ENCODE measurements at regions not wholly inside any gene's neighbourhood (a gene's known extent, or its start where the extent isn't known, plus 50 kb on each side); places are given as distances from the start of the nearest gene placed in this dataset.

GRCh38 chr2:13660231-13660630 is 943.5 kb downstream of the TRIB2 start:
- CTCF ChIA-PET (ENCODE audit: low intra/inter-chr PET ratio): no interaction called here
- in situ Hi-C loops (cut with MboI): no loop called here
- Histone ChIP-seq H3K36me3 (ENCODE audit: control insufficient read depth, insufficient read depth, low read length) (no peaks in the 10 kb centered on the region), H3K4me2 (ENCODE audit: insufficient read depth, low read length) (no peak overlapping the region), H3K4me1 (replicated peaks in 1 of 2; ENCODE audit: control insufficient read depth in 2 of 2, insufficient read depth in 2 of 2, low read length in 2 of 2) (no peaks in the 10 kb centered on the region), H4K20me1 (replicated peaks; ENCODE audit: control insufficient read depth, insufficient read depth, low read length) (no peaks in the 10 kb centered on the region), H3K27ac (ENCODE audit: extremely low read depth, low read depth, low read length) (no peak overlapping the region), H3K9ac (ENCODE audit: insufficient read depth in 1 of 2, low read depth in 2 of 2, low read length in 2 of 2) (no peak overlapping the region), H3K9me1 (ENCODE audit: control insufficient read depth, insufficient read depth, low read length) (no peaks in the 10 kb centered on the region), H3K4me3 (no peak overlapping the region), H3K79me2 (ENCODE audit: control insufficient read depth, insufficient read depth, low read length) (no peaks in the 10 kb centered on the region), H3K9me3 (replicated peaks; ENCODE audit: control insufficient read depth, insufficient read depth, low read depth, low read length) (no peaks in the 10 kb centered on the region), H2AFZ (ENCODE audit: low read depth, low read length) (no peak overlapping the region), H3K27me3 (ENCODE audit: control insufficient read depth in 2 of 2, insufficient read depth in 2 of 2, low read length in 2 of 2) (no peaks in the 10 kb centered on the region)
- FAIRE-seq (no peak), DNase-seq (ENCODE audit: extremely low read depth in 1 of 4, low spot score in 3 of 4) (no peak), ATAC-seq (no peak)
- no TSS peak for BruUV-seq (replicated peaks)
- no peak for TF ChIP-seq GTF2A2 (tag; IDR thresholded peaks at IDR 0.05)
- 0% methylated on average over 3 of the region's 3 CpGs for WGBS (ENCODE audit: insufficient coverage, low coverage, missing lambda C conversion rate)
- intact Hi-C loops (cut with micrococcal nuclease): no loop called here
- POLR2A ChIA-PET: no interaction called here

GRCh38 chr2:13662055-13662454 is 945.3 kb downstream of the TRIB2 start:
- ATAC-seq (no peak), DNase-seq (ENCODE audit: extremely low read depth in 1 of 4, low spot score in 3 of 4) (no peak), FAIRE-seq (no peak)
- intact Hi-C loops (cut with micrococcal nuclease): no loop called here
- no peaks in the 10 kb centered on the region for H4K20me1 ChIP-seq (replicated peaks; ENCODE audit: control insufficient read depth, insufficient read depth, low read length)
- H3K79me2 ChIP-seq (ENCODE audit: control insufficient read depth, insufficient read depth, low read length): no peaks in the 10 kb centered on the region
- H3K27me3 ChIP-seq (ENCODE audit: control insufficient read depth in 2 of 2, insufficient read depth in 2 of 2, low read length in 2 of 2): no peaks in the 10 kb centered on the region
- no peak overlapping the region for H3K4me3 ChIP-seq
- no peak overlapping the region for H3K27ac ChIP-seq (ENCODE audit: extremely low read depth, low read depth, low read length)
- POLR2A ChIA-PET: no interaction called here
- in situ Hi-C loops (cut with MboI): no loop called here
- BruUV-seq (replicated peaks): no TSS peak
- CTCF ChIA-PET (ENCODE audit: low intra/inter-chr PET ratio): no interaction called here
- no peaks in the 10 kb centered on the region for H3K36me3 ChIP-seq (ENCODE audit: control insufficient read depth, insufficient read depth, low read length)
- no peak overlapping the region for H3K4me2 ChIP-seq (ENCODE audit: insufficient read depth, low read length)
- H3K9me3 ChIP-seq (replicated peaks; ENCODE audit: control insufficient read depth, insufficient read depth, low read depth, low read length): no peaks in the 10 kb centered on the region
- H3K9ac ChIP-seq (ENCODE audit: insufficient read depth in 1 of 2, low read depth in 2 of 2, low read length in 2 of 2): no peak overlapping the region
- H3K9me1 ChIP-seq (ENCODE audit: control insufficient read depth, insufficient read depth, low read length): no peaks in the 10 kb centered on the region
- 0% methylated on average over 1 of the region's 1 CpG for WGBS (ENCODE audit: insufficient coverage, low coverage, missing lambda C conversion rate)
- no peak overlapping the region for H2AFZ ChIP-seq (ENCODE audit: low read depth, low read length)
- H3K4me1 ChIP-seq (replicated peaks in 1 of 2; ENCODE audit: control insufficient read depth in 2 of 2, insufficient read depth in 2 of 2, low read length in 2 of 2): no peaks in the 10 kb centered on the region
- TF ChIP-seq RBBP5 (IDR thresholded peaks at IDR 0.05; ENCODE audit: borderline replicate concordance, insufficient read depth, low read length, poor library complexity, severe bottlenecking) (no peak), MEF2A (IDR thresholded peaks at IDR 0.05; ENCODE audit: control insufficient read depth, low read depth, low read length) (no peak), HMGN3 (IDR thresholded peaks at IDR 0.05; ENCODE audit: borderline replicate concordance, extremely low read depth, insufficient read length, low read depth, low read length) (no peak), MTF1 (CRISPR knock-in tag; IDR thresholded peaks at IDR 0.05; ENCODE audit: borderline replicate concordance) (no peak), ARHGAP35 (IDR thresholded peaks at IDR 0.05; ENCODE audit: partially characterized antibody) (no peak), RREB1 (CRISPR knock-in tag; IDR thresholded peaks at IDR 0.05) (no peak)
